GM18505 (cell line): ENCODE measurements at regions not wholly inside any gene's neighbourhood (a gene's known extent, or its start where the extent isn't known, plus 50 kb on each side); places are given as distances from the start of the nearest gene placed in this dataset.

Experiments
- ATAC-seq: cut with Tn5 transposase; IDR thresholded peaks from one replicate; pipeline ENCODE4 v1.9.1; 2021; ENCODE audit not compliant: unreplicated experiment
- POLR2A ChIP-seq: IDR thresholded peaks from 4 replicates; pipeline ENCODE4 v1.6.1; 2011; ENCODE audit warnings: borderline replicate concordance; ENCODE audit not compliant: insufficient read depth, insufficient read length; ENCODE audit errors: extremely low read depth

- no peak for ATAC-seq
- TF ChIP-seq POLR2A: no peak
Observed at GRCh38 chr3:9301091-9301490, 51.6 kb upstream of the SRGAP3 start.

GRCh38 chr3:9301798-9302197 is 52.4 kb upstream of the SRGAP3 start:
- no peak for TF ChIP-seq POLR2A
- no peak for ATAC-seq

DNA sequence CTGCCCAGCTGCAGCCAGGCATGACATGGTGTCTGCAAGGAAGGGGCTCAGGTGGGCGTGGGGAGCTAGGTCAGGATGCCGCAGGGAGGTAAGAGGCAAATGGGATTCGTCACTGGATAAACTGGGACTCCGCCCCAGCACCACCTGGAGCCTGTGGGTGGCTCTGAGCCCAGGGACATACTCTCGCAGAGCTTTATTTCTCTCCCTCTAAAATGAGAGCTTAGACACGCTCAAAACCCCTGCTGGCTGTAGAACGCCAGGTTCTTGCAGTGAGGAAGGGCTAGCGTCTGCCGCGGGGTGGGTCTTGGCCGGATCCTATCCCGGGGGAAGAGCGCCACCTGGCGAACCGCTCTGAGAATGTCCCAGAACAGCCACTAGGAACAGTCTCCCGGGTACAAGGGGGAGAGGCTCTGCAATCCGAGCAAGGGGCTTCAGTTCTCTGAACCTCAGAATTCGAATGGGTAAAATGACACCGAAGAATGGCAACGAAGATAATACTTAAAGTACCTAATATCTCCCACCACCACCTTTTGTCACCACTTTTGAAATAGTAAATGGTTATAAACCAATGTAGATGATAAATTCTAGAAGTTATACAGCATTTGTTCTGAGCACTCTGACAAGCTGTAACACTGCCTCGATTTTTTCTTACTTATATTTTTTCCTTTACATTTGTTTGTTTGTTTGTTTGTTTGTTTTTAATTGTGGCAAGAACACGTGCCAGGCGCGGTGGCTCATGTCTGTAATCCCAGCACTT is 53.2 kb upstream of the SRGAP3 start:
- TF ChIP-seq POLR2A: no peak
- ATAC-seq: peak; percentile 96

GRCh38 chr3:9308298-9308990 is 54.4 kb upstream of the THUMPD3 start:
- no peak for ATAC-seq
- TF ChIP-seq POLR2A: no peak

GRCh38 chr3:9310043-9310442 is 52.8 kb upstream of the THUMPD3 start:
- no peak for ATAC-seq
- no peak for TF ChIP-seq POLR2A

- ATAC-seq: no peak
- no peak for TF ChIP-seq POLR2A
Observed at GRCh38 chr3:9311228-9311627, 51.6 kb upstream of the THUMPD3 start.
